ENCODE measurements at regions not wholly inside any gene's neighbourhood (a gene's known extent, or its start where the extent isn't known, plus 50 kb on each side); places are given as distances from the start of the nearest gene placed in this dataset.

DNA sequence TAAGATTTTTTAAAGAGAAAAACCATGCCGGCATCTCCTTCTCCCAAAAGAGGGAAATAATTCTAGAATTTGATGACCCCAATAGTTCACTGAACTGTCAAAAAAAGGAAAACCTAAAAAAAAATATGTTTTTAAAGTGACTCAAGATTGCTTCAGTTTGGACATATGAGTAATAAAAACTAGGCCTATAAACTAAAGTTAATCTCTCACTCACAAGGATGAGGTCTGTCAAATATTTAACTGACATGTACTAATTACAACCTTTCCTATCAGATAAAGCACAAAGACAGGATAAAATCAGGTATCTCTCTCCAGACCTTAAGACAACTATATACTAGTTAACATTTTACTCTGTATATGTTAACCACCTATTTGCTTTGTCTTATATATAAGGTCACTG lies 231.9 kb downstream of the NSUN3 start:
- Histone ChIP-seq H3K4me1 (ENCODE audit: control insufficient read depth in 5 of 5, insufficient read depth in 5 of 5, low read length in 5 of 5) (peaks cover 0 to 7% (median 0%) of the 10 kb centered on the region in 5 donors), H3K27me3 (ENCODE audit: control insufficient read depth in 3 of 3, insufficient read depth in 3 of 3, low read length in 2 of 3) (no peaks in the 10 kb centered on the region), H3K27ac (ENCODE audit: low read depth in 1 of 2, low read length in 1 of 2) (no peak overlapping the region), H3K4me3 (no peak overlapping the region), H3K36me3 (ENCODE audit: control insufficient read depth in 4 of 4, insufficient read depth in 4 of 4, low read length in 4 of 4) (no peaks in the 10 kb centered on the region), H3K9me3 (ENCODE audit: control insufficient read depth in 4 of 4, insufficient read depth in 3 of 4, low read length in 3 of 4) (peaks cover 0 to 4% (median under 1%) of the 10 kb centered on the region in 4 donors), H3K9ac (ENCODE audit: insufficient read depth in 1 of 2, low read length in 2 of 2) (no peak overlapping the region)
- WGBS, 2 donors, result 93 to 96% methylated on average over 1 of the region's 1 CpG
- DNase-seq, result no peak
- no peak for ATAC-seq (ENCODE audit: insufficient read depth, low FRiP score)
- TF ChIP-seq, protein P1, sequence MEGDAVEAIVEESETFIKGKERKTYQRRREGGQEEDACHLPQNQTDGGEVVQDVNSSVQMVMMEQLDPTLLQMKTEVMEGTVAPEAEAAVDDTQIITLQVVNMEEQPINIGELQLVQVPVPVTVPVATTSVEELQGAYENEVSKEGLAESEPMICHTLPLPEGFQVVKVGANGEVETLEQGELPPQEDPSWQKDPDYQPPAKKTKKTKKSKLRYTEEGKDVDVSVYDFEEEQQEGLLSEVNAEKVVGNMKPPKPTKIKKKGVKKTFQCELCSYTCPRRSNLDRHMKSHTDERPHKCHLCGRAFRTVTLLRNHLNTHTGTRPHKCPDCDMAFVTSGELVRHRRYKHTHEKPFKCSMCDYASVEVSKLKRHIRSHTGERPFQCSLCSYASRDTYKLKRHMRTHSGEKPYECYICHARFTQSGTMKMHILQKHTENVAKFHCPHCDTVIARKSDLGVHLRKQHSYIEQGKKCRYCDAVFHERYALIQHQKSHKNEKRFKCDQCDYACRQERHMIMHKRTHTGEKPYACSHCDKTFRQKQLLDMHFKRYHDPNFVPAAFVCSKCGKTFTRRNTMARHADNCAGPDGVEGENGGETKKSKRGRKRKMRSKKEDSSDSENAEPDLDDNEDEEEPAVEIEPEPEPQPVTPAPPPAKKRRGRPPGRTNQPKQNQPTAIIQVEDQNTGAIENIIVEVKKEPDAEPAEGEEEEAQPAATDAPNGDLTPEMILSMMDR (IDR thresholded peaks at IDR 0.05; ENCODE audit: control extremely low read depth, extremely low read depth), result no peak

DNA sequence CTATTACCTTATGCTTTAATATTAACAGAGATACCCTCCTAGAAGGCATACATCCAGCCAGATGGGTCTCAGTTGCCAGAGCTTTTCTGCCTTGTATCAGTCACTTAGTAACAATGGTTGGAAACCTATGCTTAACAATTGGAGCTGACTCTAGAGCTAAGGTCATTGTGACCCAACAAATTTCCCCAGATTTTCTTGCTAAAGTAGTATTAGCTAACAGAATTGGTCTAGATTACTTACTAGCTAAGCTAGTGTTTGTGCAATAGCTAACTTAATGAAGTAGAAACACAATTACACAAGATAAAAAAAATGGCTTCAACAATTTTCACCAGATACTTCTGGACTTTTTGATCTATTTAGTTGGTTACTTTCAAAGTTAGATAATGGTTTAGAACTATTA lies 236.9 kb downstream of the NSUN3 start:
- ATAC-seq (ENCODE audit: insufficient read depth, low FRiP score) (no peak), DNase-seq (no peak)
- TF ChIP-seq, protein P1 (IDR thresholded peaks at IDR 0.05; ENCODE audit: control extremely low read depth, extremely low read depth), result no peak
- Histone ChIP-seq H3K9me3 (ENCODE audit: control insufficient read depth in 4 of 4, insufficient read depth in 3 of 4, low read length in 3 of 4) (no peaks in the 10 kb centered on the region), H3K27me3 (ENCODE audit: control insufficient read depth in 3 of 3, insufficient read depth in 3 of 3, low read length in 2 of 3) (no peaks in the 10 kb centered on the region), H3K4me3 (no peak overlapping the region), H3K4me1 (ENCODE audit: control insufficient read depth in 5 of 5, insufficient read depth in 5 of 5, low read length in 5 of 5) (peaks cover 0 to 17% (median under 1%) of the 10 kb centered on the region in 5 donors), H3K27ac (ENCODE audit: low read depth in 1 of 2, low read length in 1 of 2) (no peak overlapping the region), H3K36me3 (ENCODE audit: control insufficient read depth in 4 of 4, insufficient read depth in 4 of 4, low read length in 4 of 4) (no peaks in the 10 kb centered on the region), H3K9ac (ENCODE audit: insufficient read depth in 1 of 2, low read length in 2 of 2) (no peak overlapping the region)

DNA sequence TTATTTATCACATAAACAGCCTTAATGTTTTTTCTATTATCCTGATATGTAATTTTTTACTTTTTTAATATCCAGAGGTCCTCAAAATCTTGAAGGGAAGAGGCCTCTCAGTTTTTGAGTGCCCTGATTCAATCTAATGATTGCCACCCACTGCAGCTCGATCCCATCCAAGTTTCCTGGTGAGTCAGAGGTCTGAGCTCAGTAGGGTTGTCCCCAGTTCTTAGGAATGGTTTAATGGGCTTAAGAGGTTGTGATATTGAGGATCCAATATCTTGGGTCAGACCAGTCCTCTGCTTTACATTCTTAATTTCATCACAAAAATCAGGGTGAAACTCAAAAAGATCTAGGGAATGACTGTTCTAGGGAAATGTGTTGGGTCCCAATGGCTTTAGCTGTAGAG lies 238.5 kb downstream of the NSUN3 start:
- H3K36me3 ChIP-seq (ENCODE audit: control insufficient read depth in 4 of 4, insufficient read depth in 4 of 4, low read length in 4 of 4), result no peaks in the 10 kb centered on the region
- ATAC-seq (ENCODE audit: insufficient read depth, low FRiP score), result no peak
- DNase-seq, result no peak
- H3K27ac ChIP-seq (ENCODE audit: low read depth in 1 of 2, low read length in 1 of 2), result no peak overlapping the region
- no peaks in the 10 kb centered on the region for H3K9me3 ChIP-seq (ENCODE audit: control insufficient read depth in 4 of 4, insufficient read depth in 3 of 4, low read length in 3 of 4)
- no peaks in the 10 kb centered on the region for H3K27me3 ChIP-seq (ENCODE audit: control insufficient read depth in 3 of 3, insufficient read depth in 3 of 3, low read length in 2 of 3)
- peaks cover 0 to 27% (median 8%) of the 10 kb centered on the region in 5 donors for H3K4me1 ChIP-seq (ENCODE audit: control insufficient read depth in 5 of 5, insufficient read depth in 5 of 5, low read length in 5 of 5)
- no peak overlapping the region for H3K4me3 ChIP-seq
- 83 to 90% methylated on average over 1 of the region's 1 CpG for WGBS, 2 donors
- H3K9ac ChIP-seq (ENCODE audit: insufficient read depth in 1 of 2, low read length in 2 of 2), result no peak overlapping the region
- TF ChIP-seq, protein P1 (IDR thresholded peaks at IDR 0.05; ENCODE audit: control extremely low read depth, extremely low read depth), result no peak

DNA sequence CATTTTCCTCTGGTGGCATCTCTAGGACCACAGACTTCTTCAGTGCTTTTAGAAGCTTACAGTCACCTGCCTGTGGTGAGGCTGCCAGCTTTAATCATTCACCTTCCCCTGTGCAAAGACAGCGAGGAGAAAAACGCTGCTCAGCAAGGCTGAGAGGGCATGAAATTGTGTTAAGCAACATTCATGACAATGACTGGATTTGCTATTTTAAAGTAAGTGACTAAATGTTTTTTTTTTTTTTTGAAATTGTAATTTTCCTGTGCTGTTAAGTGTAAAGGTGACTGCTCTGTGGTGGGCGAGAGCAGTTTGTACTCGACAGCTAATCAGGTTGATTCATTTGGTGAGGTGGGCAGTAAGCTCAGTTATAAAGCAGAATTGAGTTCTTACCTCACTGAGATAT lies 240.4 kb downstream of the NSUN3 start:
- Histone ChIP-seq H3K4me1 (ENCODE audit: control insufficient read depth in 5 of 5, insufficient read depth in 5 of 5, low read length in 5 of 5) (peaks cover 0 to 26% (median 8%) of the 10 kb centered on the region in 5 donors), H3K9me3 (ENCODE audit: control insufficient read depth in 4 of 4, insufficient read depth in 3 of 4, low read length in 3 of 4) (no peaks in the 10 kb centered on the region), H3K27ac (ENCODE audit: low read depth in 1 of 2, low read length in 1 of 2) (no peak overlapping the region), H3K36me3 (ENCODE audit: control insufficient read depth in 4 of 4, insufficient read depth in 4 of 4, low read length in 4 of 4) (no peaks in the 10 kb centered on the region), H3K27me3 (ENCODE audit: control insufficient read depth in 3 of 3, insufficient read depth in 3 of 3, low read length in 2 of 3) (no peaks in the 10 kb centered on the region), H3K4me3 (no peak overlapping the region), H3K9ac (ENCODE audit: insufficient read depth in 1 of 2, low read length in 2 of 2) (no peak overlapping the region)
- DNase-seq (no peak), ATAC-seq (ENCODE audit: insufficient read depth, low FRiP score) (no peak)
- TF ChIP-seq, protein P1 (IDR thresholded peaks at IDR 0.05; ENCODE audit: control extremely low read depth, extremely low read depth), result no peak
- 73 to 84% methylated on average over 4 of the region's 4 CpGs for WGBS, 2 donors
